ENCODE measurements at regions not wholly inside any gene's neighbourhood (a gene's known extent, or its start where the extent isn't known, plus 50 kb on each side); places are given as distances from the start of the nearest gene placed in this dataset.

GRCh38 chr22:27284324-27284723, 517.2 kb downstream of the MN1 start:
- no peak for DNase-seq (ENCODE audit: low spot score)

GRCh38 chr22:27286711-27287110, 514.8 kb downstream of the MN1 start:
- DNase-seq (ENCODE audit: low spot score): no peak

GRCh38 chr22:27292542-27293299, 508.8 kb downstream of the MN1 start:
- DNase-seq (ENCODE audit: low spot score): no peak

- DNase-seq (ENCODE audit: low spot score): no peak
Measured at GRCh38 chr22:27293721-27294445, 507.7 kb downstream of the MN1 start.

GRCh38 chr22:27295040-27295439, 506.5 kb downstream of the MN1 start:
- no peak for DNase-seq (ENCODE audit: low spot score)

- DNase-seq (ENCODE audit: low spot score): no peak
Measured at GRCh38 chr22:27295605-27296004, 506.0 kb downstream of the MN1 start.

- no peak for DNase-seq (ENCODE audit: low spot score)
Measured at GRCh38 chr22:27296091-27296675, 505.4 kb downstream of the MN1 start.

- DNase-seq (ENCODE audit: low spot score): no peak
Measured at GRCh38 chr22:27297125-27297524, 504.4 kb downstream of the MN1 start.

GRCh38 chr22:27298332-27298731, 503.2 kb downstream of the MN1 start:
- DNase-seq (ENCODE audit: low spot score): no peak

GRCh38 chr22:27298742-27299141, 502.8 kb downstream of the MN1 start:
- DNase-seq (ENCODE audit: low spot score): no peak

- no peak for DNase-seq (ENCODE audit: low spot score)
Measured at GRCh38 chr22:27299181-27300085, 502.1 kb downstream of the MN1 start.

GRCh38 chr22:27300536-27301285, 500.8 kb downstream of the MN1 start:
- DNase-seq (ENCODE audit: low spot score): no peak

- DNase-seq (ENCODE audit: low spot score): no peak
Measured at GRCh38 chr22:27302501-27302900, 499.1 kb downstream of the MN1 start.

GRCh38 chr22:27303718-27304117, 497.8 kb downstream of the MN1 start:
- no peak for DNase-seq (ENCODE audit: low spot score)

- no peak for DNase-seq (ENCODE audit: low spot score)
Measured at GRCh38 chr22:27306771-27307170, 494.8 kb downstream of the MN1 start.

- peak; percentile 46 for DNase-seq (ENCODE audit: low spot score)
Measured at GRCh38 chr22:27307545-27308247, 493.9 kb downstream of the MN1 start.

GRCh38 chr22:27308513-27308912, 493.0 kb downstream of the MN1 start:
- no peak for DNase-seq (ENCODE audit: low spot score)

- peak; percentile 31 for DNase-seq (ENCODE audit: low spot score)
Measured at GRCh38 chr22:27309697-27310096, 491.9 kb downstream of the MN1 start.

- no peak for DNase-seq (ENCODE audit: low spot score)
Measured at GRCh38 chr22:27310966-27311697, 490.4 kb downstream of the MN1 start.

Measured in AG20443 (cell line).